ENCODE measurements at regions not wholly inside any gene's neighbourhood (a gene's known extent, or its start where the extent isn't known, plus 50 kb on each side); places are given as distances from the start of the nearest gene placed in this dataset.

DNA sequence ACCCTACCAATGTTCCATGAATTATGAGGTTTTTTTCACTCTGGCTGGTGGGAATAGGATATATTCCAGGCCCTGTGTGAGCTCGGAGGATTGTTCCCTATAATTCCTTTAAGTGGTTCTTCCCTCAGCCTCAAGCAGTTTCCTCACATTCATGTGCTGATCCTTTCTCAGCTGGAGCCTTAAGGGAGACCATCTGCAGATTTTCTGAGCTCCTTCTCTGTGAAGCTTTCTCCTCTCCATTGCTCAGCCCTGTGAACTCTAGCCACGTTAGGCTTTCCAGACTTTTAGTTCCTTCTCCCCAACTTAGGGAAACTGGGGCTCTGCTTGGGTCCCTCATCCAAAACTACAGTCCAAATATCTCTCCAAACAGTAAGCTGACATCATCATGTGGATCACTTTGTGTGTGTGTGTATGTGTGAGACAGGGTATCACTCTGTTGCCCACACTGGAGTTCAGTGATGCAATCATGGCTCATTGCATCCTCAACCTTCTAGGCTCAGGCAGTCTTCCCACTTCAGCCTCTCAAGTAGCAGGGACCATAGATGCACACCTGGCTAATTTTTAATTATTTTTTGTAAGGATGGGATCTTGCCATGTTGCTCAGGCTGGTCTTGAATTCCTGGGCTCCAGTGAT, 219.5 kb upstream of the OTX2 start:
- TF ChIP-seq, protein P1, sequence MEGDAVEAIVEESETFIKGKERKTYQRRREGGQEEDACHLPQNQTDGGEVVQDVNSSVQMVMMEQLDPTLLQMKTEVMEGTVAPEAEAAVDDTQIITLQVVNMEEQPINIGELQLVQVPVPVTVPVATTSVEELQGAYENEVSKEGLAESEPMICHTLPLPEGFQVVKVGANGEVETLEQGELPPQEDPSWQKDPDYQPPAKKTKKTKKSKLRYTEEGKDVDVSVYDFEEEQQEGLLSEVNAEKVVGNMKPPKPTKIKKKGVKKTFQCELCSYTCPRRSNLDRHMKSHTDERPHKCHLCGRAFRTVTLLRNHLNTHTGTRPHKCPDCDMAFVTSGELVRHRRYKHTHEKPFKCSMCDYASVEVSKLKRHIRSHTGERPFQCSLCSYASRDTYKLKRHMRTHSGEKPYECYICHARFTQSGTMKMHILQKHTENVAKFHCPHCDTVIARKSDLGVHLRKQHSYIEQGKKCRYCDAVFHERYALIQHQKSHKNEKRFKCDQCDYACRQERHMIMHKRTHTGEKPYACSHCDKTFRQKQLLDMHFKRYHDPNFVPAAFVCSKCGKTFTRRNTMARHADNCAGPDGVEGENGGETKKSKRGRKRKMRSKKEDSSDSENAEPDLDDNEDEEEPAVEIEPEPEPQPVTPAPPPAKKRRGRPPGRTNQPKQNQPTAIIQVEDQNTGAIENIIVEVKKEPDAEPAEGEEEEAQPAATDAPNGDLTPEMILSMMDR (IDR thresholded peaks at IDR 0.05), result no peak
- no peak for TF ChIP-seq POLR2A (IDR thresholded peaks at IDR 0.05)

All from right lobe of liver (tissue), 4 donors.